ENCODE measurements at regions not wholly inside any gene's neighbourhood (a gene's known extent, or its start where the extent isn't known, plus 50 kb on each side); places are given as distances from the start of the nearest gene placed in this dataset.

- TF ChIP-seq GATAD2B (conservative IDR thresholded peaks at IDR 0.05; ENCODE audit: low read depth) (no peak), E4F1 (IDR thresholded peaks at IDR 0.05; ENCODE audit: borderline replicate concordance, partially characterized antibody) (no peak), NR2F1 (conservative IDR thresholded peaks at IDR 0.05) (no peak), NR2C2 (IDR thresholded peaks at IDR 0.05; ENCODE audit: borderline replicate concordance, control insufficient read depth, insufficient read length, low read depth) (no peak), SMARCA5 (IDR thresholded peaks at IDR 0.05) (no peak), LARP7 (IDR thresholded peaks at IDR 0.05) (no peak), RELA (IDR thresholded peaks at IDR 0.05; ENCODE audit: borderline replicate concordance, partially characterized antibody) (no peak), IKZF2 (IDR thresholded peaks at IDR 0.05) (no peak)
- TF ChIP-seq, protein P1, sequence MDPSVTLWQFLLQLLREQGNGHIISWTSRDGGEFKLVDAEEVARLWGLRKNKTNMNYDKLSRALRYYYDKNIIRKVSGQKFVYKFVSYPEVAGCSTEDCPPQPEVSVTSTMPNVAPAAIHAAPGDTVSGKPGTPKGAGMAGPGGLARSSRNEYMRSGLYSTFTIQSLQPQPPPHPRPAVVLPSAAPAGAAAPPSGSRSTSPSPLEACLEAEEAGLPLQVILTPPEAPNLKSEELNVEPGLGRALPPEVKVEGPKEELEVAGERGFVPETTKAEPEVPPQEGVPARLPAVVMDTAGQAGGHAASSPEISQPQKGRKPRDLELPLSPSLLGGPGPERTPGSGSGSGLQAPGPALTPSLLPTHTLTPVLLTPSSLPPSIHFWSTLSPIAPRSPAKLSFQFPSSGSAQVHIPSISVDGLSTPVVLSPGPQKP (IDR thresholded peaks at IDR 0.05; ENCODE audit: low read depth, low read length) = no peak
Measured at GRCh38 chr4:148664636-148665035, 222.4 kb upstream of the NR3C2 start (continued).

DNA sequence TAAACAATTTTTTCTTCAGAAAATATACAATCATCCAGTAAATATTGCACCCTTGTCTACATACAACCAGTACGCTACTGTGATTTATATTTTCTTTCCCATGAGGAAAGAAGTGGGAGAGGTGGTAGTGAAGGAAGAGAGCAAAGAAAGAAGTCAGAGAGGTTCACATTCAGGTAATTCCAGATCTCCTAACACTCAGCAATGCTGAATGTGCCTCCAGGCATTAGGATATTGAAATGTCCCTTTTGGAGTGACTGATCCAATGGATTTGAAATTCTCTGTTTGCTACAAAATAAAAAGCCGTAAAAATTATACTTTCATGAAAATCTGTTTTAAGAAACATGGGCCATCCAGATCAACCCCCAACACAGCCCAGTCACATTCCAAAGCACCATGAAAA, 211.9 kb upstream of the NR3C2 start:
- in situ Hi-C loops (cut with MboI) = no loop called here
- POLR2A ChIA-PET = no interaction called here
- DNase-seq (ENCODE audit: low read depth, low spot score) (no peak), FAIRE-seq (no peak), ATAC-seq (no peak)
- Histone ChIP-seq H2AFZ (ENCODE audit: control insufficient read depth, low read depth, low read length) (no peak overlapping the region), H3K9me3 (replicated peaks; ENCODE audit: control insufficient read depth, insufficient read depth, low read length) (no peaks in the 10 kb centered on the region), H3K9ac (ENCODE audit: control insufficient read depth, insufficient read depth, low read length) (no peak overlapping the region), H3K27me3 (replicated peaks in 1 of 2; ENCODE audit: control insufficient read depth in 2 of 2, insufficient read depth in 2 of 2, low read length in 1 of 2) (no peaks in the 10 kb centered on the region), H3K4me1 (ENCODE audit: control insufficient read depth, insufficient read depth, low read length) (no peaks in the 10 kb centered on the region), H3K79me2 (ENCODE audit: control insufficient read depth, insufficient read depth, low read length) (no peaks in the 10 kb centered on the region), H3K27ac (ENCODE audit: control insufficient read depth, insufficient read depth) (no peak overlapping the region), H4K20me1 (ENCODE audit: control insufficient read depth, insufficient read depth) (no peaks in the 10 kb centered on the region), H3K4me2 (ENCODE audit: control insufficient read depth, insufficient read depth) (no peak overlapping the region), H3K4me3 (no peak overlapping the region), H3K36me3 (ENCODE audit: control insufficient read depth in 2 of 2, insufficient read depth in 2 of 2, low read length in 1 of 2) (no peaks in the 10 kb centered on the region)
- WGBS (ENCODE audit: insufficient coverage, insufficient replicate concordance, low lambda C conversion rate, missing lambda C conversion rate) = 49% methylated on average over 2 of the region's 2 CpGs
- RAD21 ChIA-PET (ENCODE audit: unreplicated experiment) = no interaction called here
- CTCF ChIA-PET = no interaction called here
- no TSS peak for BruUV-seq (replicated peaks)
- SMC1A ChIA-PET (ENCODE audit: uncharacterized antibody, unreplicated experiment) = no interaction called here
- intact Hi-C loops (cut with micrococcal nuclease; ENCODE audit: unreplicated experiment) = no loop called here
- TF ChIP-seq CTCF (IDR thresholded peaks at IDR 0.05 in 2 of 3, conservative IDR thresholded peaks at IDR 0.05 in 1 of 3; ENCODE audit: control insufficient read depth in 2 of 3, extremely low read depth in 1 of 3, insufficient read depth in 1 of 3, low read depth in 3 of 3, low read length in 3 of 3) (no peak), RAD21 (IDR thresholded peaks at IDR 0.05; ENCODE audit: insufficient read depth, low read depth, low read length) (no peak), MXI1 (IDR thresholded peaks at IDR 0.05; ENCODE audit: low read depth, low read length) (no peak), MEF2B (IDR thresholded peaks at IDR 0.05; ENCODE audit: partially characterized antibody, poor library complexity, severe bottlenecking) (no peak), BHLHE40 (IDR thresholded peaks at IDR 0.05; ENCODE audit: borderline replicate concordance in 1 of 2, low read depth in 2 of 2, low read length in 1 of 2) (no peak), CHD1 (IDR thresholded peaks at IDR 0.05; ENCODE audit: low read depth, low read length) (no peak), NR2C1 (IDR thresholded peaks at IDR 0.05) (no peak), MTA2 (IDR thresholded peaks at IDR 0.05; ENCODE audit: low read depth) (no peak)

All from GM12878 (cell line).